GM12873 (cell line): ENCODE measurements at regions not wholly inside any gene's neighbourhood (a gene's known extent, or its start where the extent isn't known, plus 50 kb on each side); places are given as distances from the start of the nearest gene placed in this dataset.
A peak's percentile ranks its signal among the peaks of the same experiment; 100 is the strongest.

Source experiments
- CTCF ChIP-seq: IDR thresholded peaks from 2 replicates; pipeline ENCODE4 v1.5.1; 2012; ENCODE audit warnings: low read depth, mild to moderate bottlenecking, moderate library complexity, low read length, control low read depth; ENCODE audit not compliant: insufficient read depth; ENCODE audit errors: missing control alignments

- no peak for TF ChIP-seq CTCF
Observed at GRCh38 chr15:23801881-23802280, 114.8 kb upstream of the NDN start.

- no peak for TF ChIP-seq CTCF
Observed at GRCh38 chr15:23806980-23807379, 119.9 kb upstream of the NDN start.

- TF ChIP-seq CTCF: peak; percentile 7
Observed at GRCh38 chr15:23823508-23823907, 136.4 kb upstream of the NDN start.

- TF ChIP-seq CTCF: no peak
Observed at GRCh38 chr15:23828786-23829185, 141.7 kb upstream of the NDN start.

GRCh38 chr15:23835953-23836352 is 148.8 kb upstream of the NDN start:
- no peak for TF ChIP-seq CTCF

GRCh38 chr15:23839893-23840474 is 152.9 kb upstream of the NDN start:
- no peak for TF ChIP-seq CTCF

GRCh38 chr15:23846218-23846617 is 159.1 kb upstream of the NDN start:
- TF ChIP-seq CTCF: no peak
